ENCODE measurements at regions not wholly inside any gene's neighbourhood (a gene's known extent, or its start where the extent isn't known, plus 50 kb on each side); places are given as distances from the start of the nearest gene placed in this dataset.

DNA sequence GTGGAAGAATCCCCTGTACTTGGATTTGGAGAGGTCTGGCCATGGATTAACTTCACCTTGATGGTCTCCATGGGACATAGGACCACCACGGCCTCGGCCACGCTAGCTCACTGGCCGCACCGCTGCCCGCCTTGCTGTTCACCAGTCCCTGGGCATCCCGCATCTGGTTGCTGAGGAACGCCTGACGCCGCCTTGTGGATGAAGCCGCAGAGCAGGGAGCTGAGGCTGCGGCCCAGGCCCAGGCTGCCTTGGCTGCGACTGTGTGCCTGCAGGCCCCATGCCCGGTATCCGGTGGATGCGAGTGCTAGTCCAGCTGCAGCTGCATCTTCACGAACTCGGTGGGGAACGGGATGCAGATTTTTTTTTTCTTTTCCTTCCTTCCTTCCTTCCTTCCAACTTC, 1407.1 kb downstream of the UQCRFS1 start:
- DNase-seq (ENCODE audit: low read depth), result no peak

DNA sequence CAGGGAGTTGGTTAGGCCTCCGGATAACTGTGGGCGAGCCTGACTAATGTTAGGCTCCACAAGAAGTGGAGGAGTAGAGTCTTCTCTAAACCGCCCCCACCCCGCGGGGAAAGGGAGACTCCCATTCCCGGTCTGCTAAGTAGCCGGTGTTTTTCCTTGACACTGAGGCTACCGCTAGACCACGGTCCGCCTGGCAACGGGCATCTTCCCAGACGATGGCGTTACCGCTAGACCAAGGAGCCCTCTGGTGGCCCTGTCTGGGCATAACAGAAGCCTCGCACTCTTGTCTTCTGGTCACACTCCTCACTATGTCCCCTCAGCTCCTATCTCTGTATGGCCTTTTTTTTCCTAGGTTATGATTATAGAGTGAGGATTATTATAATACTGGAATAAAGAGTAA, 1410.7 kb downstream of the UQCRFS1 start:
- DNase-seq (ENCODE audit: low read depth), result peak; percentile 33

DNA sequence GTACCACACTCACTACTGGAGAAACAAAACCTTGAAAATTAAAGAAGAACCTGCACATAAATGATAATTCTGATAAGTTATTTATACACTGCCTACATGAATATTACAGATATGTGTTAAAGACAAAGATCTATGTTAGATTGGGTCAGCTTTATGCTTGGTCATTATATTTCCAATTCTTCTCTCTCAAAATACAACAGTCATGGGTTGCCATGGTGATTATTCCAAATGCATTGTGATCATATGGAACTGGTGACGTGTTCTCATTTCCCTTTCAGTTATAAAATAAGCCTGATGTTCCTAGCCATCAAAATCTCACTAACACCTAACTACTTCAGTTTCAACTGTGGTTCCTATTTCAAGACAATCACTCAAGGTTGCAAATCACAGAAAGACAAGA, 1416.4 kb downstream of the UQCRFS1 start:
- no peak for DNase-seq (ENCODE audit: low read depth)

DNA sequence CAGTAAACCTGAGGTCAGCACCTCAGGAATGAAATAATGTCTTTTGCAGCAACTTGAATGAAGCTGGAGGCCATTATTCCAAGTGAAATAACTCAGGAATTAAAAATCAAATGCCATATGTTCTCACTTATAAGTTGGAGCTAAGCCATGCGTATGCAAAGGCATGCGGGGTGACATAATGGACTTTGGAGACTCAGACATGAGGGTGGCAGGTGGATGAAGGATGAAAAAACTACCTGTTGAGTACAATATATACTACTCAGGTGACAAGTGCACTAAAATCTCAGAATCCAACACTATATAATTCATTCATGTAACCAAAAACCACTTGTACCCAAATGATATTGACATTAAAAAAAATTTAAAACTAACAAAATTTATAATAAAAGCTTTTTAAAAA, 1416.9 kb downstream of the UQCRFS1 start:
- DNase-seq (ENCODE audit: low read depth), result no peak

DNA sequence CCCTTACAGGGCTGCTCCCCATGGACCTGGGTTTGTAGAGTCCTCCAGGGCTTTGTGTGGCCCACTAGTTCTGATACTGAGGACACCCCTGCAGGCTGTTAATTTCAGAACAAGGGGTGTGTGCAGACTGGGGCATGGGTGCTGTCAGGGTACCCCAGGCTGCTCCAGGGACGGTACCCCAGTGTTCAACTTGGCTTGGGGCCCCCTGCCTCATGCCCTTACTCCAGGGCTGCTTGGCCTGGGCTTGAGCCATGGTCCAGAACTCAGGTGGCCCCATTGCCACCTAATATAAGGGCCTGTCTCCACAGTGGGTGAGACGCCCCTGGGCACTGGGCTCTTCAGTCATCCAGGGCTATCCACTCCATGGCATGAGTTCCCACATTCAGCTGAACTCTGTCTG, 1417.6 kb downstream of the UQCRFS1 start:
- no peak for DNase-seq (ENCODE audit: low read depth)

DNA sequence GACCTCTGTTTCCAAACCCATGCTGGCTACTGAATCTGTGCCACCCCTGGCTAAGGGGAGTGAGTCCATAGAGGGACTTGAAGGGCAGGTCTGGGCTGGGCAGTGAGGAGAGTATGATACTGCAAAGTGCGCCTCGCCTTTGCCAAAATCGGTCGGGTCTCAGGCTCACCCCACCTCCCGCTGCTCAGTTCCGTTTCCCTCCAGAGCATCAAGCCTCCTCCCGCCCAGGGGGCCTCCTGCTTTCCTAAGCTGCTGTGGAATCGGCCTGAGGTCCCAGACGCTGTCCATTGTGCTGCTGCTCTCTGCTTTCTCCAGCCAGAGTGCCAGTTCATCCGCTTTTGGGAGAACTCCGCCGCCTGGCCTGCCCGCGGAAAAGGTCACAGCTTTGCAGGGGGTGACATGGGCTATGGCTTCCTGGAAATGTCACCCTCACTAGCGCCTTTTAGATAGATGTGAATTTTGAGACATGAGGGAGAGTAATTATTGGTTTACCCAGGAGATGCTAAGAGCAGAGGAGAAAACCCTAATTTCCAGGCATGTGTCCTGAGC, 1418.4 kb downstream of the UQCRFS1 start:
- DNase-seq (ENCODE audit: low read depth), result no peak

DNA sequence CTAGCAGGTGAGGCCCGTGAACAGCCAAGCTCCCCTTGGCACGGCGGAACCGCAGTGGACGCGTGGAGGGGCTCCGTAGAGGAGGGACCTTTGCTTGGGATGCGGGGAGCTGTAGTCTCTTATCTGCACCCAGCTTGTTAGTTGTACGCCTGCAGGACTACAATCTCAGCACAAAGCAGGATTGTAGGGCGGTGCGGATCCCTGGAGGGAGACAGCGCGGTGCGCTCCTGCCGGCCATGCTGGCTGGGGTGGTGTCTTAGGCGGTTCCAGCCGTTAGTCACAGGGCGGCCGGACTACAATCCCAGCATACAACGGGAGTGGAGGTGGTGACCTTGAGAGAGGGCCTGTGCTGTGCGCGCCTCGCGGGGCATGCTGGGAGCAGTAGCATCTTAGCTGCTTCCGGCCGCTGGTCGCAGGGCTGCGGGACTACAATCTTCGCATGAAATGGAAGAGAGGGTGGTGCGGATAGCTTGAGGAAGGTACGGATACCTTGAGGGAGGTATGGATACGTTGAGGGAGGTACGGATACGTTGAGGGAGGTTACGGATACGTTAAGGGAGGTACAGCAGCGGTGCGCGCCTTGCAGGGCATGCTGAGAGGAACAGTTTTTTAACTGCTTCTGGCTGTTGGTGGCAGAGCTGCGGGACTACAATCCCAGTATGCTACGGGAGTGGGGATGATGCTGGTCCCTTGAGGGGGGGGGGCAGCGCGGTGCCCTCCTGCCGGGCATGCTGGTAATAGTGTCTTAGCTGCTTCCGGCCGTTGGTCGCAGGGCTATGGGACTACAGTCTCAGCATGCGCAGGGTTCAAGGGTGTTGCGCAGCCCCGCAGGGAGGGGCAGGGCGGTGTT, 1419.1 kb downstream of the UQCRFS1 start:
- DNase-seq (ENCODE audit: low read depth), result peak; percentile 91

DNA sequence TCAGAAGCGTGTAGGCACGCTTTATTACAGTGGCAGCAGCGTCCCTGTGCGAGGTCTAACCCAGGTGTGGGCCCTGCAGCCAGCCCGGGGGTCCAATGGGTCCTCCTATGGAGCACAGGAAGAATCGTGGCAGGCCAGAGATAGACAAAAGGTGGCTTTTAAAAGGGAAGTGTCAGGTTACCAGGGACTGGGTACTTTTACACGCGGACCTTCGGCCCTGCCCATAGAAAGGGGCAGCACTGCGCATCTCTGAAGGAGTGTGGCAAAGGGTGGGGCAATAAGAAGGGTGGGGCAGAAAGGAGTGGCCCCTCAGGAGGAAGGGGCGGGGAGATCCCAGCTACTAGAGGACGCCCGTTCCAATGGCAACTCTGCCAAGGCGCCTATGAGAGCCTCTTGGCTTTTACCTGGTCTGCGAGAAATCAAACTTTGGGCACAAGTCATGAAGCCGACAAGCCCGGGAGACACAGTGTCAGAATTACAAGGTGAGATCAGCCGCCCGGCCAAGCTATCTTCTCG, 1419.8 kb downstream of the UQCRFS1 start:
- DNase-seq (ENCODE audit: low read depth), result peak; percentile 91

DNA sequence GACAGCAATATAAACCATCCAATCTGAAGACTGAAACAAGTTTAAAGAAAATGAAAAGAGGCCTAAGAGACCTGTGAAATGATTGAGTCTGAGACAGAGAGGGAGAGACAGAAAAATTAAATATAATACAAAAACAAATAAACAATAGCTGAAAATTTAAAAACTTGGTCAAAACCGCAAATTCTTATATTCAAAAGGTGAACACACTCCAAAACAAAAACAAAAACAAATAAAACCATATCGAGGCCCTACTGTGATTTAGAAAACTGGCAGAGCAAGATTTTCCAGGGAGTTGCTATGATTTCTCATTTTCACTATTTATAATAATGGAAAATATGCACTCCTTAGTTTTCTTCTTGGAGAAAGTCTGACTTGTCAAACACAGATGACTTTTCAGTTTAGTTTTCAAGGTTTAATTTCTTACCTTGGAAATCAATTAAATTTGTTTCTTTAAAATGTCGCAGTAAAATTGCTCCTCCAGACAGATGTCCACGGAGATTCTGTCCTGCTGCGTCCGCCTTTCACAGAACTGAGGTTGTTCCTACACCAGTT, 1420.3 kb downstream of the UQCRFS1 start:
- DNase-seq (ENCODE audit: low read depth), result no peak

DNA sequence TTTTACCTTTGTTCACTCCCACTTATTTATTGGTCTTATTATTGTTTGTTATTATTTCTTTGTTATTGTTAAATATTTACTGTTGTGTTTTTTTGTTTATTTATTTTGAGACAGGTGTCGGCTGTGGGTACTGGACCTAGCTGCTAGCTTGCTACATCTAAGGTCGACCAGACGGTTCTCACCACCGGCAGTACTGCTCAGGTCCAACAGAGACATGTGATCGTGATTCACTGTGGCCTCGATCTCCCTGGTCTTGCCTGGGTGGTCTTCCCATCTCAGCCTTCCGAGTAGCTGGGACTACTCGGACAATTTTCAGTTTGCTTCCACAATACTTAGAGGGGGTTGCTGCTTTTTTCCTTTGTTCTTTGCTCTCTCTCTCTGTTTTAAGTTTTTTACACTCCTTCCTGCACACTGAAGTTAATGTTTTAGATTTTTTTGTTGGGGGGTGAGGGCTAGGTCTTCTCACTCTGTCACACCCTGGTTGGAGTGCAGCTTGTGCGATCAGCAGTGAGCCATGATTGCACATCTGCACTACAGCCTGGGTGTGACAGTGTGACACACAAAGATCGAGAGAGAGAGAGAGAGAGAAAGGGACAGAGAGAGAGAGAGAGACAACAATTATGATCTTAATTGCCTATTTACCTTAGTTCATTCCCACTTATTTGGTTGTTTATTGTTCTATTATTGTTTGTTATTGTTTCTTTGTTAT, 1432.4 kb downstream of the UQCRFS1 start:
- no peak for DNase-seq (ENCODE audit: low read depth)

DNA sequence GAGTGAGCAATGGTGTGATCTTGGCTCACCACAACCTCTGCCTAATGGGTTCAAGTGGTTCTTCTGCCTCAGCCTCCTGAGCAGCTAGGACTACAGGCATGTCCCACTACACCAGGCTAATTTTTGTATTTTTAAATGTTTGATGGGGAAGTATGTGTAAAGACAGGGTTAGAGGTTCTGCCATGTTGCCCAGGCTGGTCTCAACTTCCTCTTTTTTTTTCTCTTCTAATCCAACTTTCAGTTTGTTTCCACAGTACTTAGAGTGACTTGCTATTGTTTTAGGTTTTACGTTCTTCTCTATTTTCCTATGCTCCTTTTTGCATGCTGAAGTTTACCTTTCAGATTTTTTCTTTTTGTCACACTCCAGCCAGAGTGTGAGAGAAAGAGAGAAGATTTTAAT, 1433.0 kb downstream of the UQCRFS1 start:
- DNase-seq (ENCODE audit: low read depth), result no peak

DNA sequence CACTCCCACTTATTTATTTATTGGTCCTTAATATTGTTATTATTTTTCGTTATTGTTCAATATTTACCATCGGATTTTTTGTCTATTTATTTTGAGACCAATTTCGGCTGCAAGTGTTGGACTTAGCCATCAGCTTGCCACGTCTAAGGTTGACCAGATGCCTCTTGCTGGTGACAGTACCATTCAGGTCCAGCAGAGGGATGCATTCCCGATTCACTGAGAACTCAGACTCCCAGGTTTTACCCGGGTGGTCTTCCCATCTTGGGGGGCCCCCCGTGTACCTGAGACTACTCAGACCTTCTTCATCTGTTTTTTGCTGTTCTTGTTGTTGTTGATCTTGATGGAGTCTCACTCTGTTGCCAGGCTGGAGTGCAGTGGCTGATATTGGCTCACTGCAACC, 1435.2 kb downstream of the UQCRFS1 start:
- DNase-seq (ENCODE audit: low read depth), result no peak

DNA sequence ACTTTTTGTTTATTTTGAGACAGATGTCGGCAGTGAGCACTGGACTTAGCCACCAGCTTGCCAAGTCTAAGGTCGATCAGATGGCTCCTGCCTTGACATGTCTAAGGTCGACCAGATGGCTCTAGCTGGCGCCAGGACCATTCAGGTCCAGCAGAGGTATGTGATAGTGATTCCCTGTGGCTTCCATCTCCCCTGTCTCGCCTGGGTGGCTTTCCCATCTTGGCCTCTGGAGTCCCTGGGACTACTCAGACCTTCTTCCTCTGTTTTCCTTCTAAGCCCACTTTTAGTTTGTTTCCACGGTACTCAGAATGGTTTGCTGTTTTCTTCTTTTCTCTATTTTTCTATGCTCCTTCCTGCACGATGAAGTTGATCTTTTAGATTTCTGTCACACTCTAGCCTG, 1435.7 kb downstream of the UQCRFS1 start:
- no peak for DNase-seq (ENCODE audit: low read depth)

DNA sequence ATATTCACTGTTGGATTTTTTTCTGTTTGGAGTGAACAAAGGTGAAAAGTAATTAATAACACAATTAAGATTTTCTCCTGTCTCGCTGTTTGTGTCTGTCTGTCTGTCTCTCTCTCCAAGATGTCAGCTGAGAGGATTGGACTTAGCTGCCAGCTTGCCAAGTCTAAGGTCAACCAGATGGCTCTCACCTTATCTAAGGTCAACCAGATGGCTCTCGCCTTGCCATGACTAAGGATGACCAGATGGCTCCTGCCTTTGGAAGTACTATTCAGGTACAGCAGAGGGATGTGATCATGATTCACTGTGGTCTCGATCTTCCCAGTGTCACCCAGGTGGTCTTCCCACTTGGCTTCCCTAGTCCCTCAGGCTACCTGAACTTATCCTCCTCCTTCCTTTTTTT, 1436.4 kb downstream of the UQCRFS1 start:
- no peak for DNase-seq (ENCODE audit: low read depth)

DNA sequence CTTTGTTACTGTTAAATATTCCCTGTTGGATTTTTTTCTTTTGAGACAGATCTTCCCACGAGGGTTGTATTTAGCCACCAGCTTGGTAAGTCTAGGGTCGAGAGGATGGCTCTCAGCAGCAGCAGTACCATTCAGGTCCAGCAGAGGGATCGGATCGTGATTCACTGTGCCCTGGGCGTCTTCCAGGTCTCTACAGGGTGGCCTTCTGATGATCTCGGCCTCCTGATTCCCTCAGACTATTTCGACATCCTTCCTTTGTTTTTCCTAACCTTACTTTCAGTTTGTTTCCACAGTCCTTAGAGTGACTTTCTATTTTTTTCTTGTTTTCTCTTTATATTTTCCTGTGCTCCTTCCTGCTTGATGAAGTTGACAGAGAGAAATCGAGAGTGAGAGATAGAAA, 1436.9 kb downstream of the UQCRFS1 start:
- DNase-seq (ENCODE audit: low read depth), result peak; percentile 71

DNA sequence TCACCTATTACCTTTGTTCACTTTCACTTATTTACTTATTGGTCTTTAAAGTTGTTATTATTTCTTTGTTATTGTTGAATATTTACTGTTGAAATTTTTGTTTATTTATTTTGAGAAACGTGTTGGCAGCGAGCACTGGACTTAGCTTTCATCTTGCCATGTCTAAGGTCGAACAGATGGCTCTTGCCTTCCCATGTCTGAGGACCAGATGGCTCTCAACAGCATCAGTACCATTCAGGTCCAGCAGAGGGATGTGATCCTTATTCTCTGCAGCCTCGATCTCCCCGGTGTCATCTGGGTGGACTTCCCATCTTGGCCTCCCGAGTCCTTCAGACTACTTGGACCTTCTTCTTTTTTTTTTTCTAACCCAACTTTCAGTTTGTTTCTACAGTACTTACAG, 1437.6 kb downstream of the UQCRFS1 start:
- DNase-seq (ENCODE audit: low read depth), result no peak

DNA sequence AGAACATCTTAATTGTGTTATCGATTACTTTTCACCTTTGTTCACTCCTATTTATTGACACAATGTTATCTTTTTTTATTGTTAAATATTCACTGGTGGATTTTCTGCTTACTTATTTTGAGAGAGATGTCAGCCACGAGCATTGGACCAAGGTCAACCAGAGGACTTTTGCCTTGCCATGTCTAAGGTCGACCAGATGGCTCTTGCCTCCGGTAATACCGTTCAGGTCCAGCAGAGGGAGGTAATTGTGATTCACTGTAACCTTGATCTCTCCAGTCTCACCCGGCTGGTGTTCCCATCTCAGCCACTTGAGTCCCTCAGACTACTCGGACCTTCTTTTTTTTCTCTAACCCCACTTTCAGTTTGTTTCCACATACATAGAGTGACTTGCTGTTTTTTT, 1438.1 kb downstream of the UQCRFS1 start:
- DNase-seq (ENCODE audit: low read depth), result peak; percentile 35

DNA sequence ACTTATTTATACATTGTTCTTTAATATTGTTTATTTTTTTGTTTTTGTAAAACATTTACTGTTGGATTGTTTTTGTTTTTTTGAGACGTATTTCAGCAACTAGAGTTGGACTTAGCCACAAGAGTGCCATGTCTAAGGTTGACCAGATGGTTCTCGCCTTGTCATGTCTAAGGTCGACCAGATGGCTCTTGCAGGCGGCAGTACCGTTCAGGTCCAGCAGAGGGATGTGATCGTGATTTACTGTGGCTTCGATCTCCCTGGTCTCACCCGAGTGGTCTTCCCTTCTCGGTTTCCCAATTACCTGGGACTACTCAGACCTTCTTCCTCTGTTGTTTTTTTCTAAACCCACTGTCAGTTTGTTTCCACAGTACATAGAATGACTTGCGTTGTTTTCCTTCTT, 1438.6 kb downstream of the UQCRFS1 start:
- DNase-seq (ENCODE audit: low read depth), result no peak

DNA sequence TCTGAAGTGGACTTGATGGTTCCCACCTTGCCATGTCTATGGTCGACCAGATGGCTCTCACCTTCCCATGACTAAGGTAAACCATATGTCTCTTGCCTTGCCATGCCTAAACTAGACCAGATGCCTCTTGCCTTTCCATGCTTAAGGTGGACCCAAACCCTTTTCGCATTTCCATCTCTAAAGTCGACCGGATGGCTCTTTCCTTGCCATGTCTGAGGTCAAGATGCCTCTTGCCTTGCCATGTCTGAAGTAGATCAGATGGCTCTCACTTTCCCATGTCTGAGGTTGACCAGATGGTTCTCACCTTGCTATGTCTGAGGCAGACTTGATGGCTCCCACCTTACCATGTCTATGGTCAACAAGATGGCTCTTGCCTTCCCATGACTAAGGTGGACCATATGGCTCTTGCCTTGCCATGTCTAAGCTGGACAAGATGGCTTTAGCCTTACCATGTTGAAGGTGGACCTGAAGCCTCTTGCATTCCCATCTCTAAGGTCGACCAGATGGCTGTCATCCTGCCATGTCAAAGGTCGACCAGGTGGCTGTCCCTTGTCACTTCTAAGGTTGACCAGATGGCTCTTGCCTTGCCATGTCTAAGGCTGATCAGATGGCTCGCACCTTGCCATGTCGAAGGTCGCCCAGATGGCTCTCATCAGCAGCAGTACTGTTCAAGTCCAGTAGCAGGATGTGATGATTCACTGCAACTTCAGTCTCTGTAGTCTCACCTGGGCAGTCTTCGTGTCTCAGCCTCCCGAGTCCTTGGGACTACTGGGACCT, 1439.4 kb downstream of the UQCRFS1 start:
- DNase-seq (ENCODE audit: low read depth), result no peak

DNA sequence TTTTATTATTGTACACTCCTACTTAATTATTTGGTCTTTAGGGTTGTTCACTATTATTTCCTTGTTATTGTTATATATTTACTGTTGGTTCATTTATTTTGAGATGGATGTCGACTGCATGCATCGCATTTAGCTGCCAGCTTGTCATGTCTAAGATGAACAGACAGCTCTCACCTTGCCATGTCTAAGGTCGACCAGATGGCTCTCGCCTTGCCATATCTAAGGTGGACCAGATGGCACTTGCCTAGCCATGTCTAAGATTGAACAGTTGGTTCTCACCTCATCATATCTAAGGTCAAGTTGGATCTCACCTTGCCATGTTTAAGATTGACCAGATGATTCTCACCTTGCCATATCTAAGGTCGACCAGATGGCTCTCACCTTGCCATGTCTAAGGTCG, 1440.9 kb downstream of the UQCRFS1 start:
- DNase-seq (ENCODE audit: low read depth), result no peak

DNA sequence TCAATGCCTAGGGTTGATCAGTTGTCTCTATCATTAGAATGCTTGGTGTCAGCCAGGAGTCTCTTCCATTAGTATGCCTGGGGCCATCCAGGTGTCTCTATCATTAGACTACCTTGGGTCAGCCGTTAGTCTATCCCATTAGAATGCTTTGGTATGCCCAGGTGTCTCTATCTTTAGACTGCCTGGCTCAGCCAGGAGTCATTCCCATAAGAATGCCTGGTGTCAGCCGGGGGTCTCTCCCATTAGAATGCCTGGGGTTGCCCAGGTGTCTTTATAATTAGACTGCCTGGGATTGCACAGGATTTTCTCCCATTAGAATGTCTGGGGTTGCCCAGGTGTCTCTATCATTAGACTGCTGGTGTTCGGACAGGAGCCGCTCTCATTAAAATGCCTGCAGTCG, 1442.9 kb downstream of the UQCRFS1 start:
- no peak for DNase-seq (ENCODE audit: low read depth)
